ENCODE measurements at regions not wholly inside any gene's neighbourhood (a gene's known extent, or its start where the extent isn't known, plus 50 kb on each side); places are given as distances from the start of the nearest gene placed in this dataset.
A peak's percentile ranks its signal among the peaks of the same experiment; 100 is the strongest.

GRCh38 chr15:70488002-70488605, 275.3 kb downstream of the UACA start:
- H3K9me3 ChIP-seq (ENCODE audit: control insufficient read depth, insufficient read depth, low read length) = peaks cover 2% of the 10 kb centered on the region
- TF ChIP-seq, protein P1, sequence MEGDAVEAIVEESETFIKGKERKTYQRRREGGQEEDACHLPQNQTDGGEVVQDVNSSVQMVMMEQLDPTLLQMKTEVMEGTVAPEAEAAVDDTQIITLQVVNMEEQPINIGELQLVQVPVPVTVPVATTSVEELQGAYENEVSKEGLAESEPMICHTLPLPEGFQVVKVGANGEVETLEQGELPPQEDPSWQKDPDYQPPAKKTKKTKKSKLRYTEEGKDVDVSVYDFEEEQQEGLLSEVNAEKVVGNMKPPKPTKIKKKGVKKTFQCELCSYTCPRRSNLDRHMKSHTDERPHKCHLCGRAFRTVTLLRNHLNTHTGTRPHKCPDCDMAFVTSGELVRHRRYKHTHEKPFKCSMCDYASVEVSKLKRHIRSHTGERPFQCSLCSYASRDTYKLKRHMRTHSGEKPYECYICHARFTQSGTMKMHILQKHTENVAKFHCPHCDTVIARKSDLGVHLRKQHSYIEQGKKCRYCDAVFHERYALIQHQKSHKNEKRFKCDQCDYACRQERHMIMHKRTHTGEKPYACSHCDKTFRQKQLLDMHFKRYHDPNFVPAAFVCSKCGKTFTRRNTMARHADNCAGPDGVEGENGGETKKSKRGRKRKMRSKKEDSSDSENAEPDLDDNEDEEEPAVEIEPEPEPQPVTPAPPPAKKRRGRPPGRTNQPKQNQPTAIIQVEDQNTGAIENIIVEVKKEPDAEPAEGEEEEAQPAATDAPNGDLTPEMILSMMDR (IDR thresholded peaks at IDR 0.05; ENCODE audit: low read depth, low read length) = peak; percentile 98
- no peak overlapping the region for H3K4me3 ChIP-seq (ENCODE audit: low read depth, low read length)
- POLR2A ChIA-PET = no interaction called here
- peaks cover 7% of the 10 kb centered on the region for H3K27me3 ChIP-seq (ENCODE audit: control insufficient read depth, insufficient read depth, low read length)
- H3K27ac ChIP-seq (ENCODE audit: low read depth, low read length) = no peak overlapping the region
- DNase-seq (ENCODE audit: low read depth, low spot score) = no peak
- CTCF ChIA-PET = interaction anchor here (0.6 to 3.3 kb wide), 35 partner anchors 12 to 1012 kb away, joined by 3 to 26 read pairs (median 4); no protein-coding TSS in a partner anchor

- ChIA-PET POLR2A (no interaction called here), CTCF (interaction anchor here (0.8 to 3.3 kb wide), 26 partner anchors 12 to 1011 kb away, joined by 3 to 26 read pairs (median 4); no protein-coding TSS in a partner anchor)
- peaks cover 2% of the 10 kb centered on the region for H3K9me3 ChIP-seq (ENCODE audit: control insufficient read depth, insufficient read depth, low read length)
- no peak overlapping the region for H3K27ac ChIP-seq (ENCODE audit: low read depth, low read length)
- TF ChIP-seq, protein P1 (IDR thresholded peaks at IDR 0.05; ENCODE audit: low read depth, low read length) = no peak
- DNase-seq (ENCODE audit: low read depth, low spot score) = no peak
- H3K27me3 ChIP-seq (ENCODE audit: control insufficient read depth, insufficient read depth, low read length) = peaks cover 8% of the 10 kb centered on the region
- no peak overlapping the region for H3K4me3 ChIP-seq (ENCODE audit: low read depth, low read length)
Measured at GRCh38 chr15:70487387-70487740, 276.0 kb downstream of the UACA start.

- Histone ChIP-seq H3K27me3 (ENCODE audit: control insufficient read depth, insufficient read depth, low read length) (peaks cover 11% of the 10 kb centered on the region), H3K4me3 (ENCODE audit: low read depth, low read length) (no peak overlapping the region), H3K9me3 (ENCODE audit: control insufficient read depth, insufficient read depth, low read length) (peaks cover 2% of the 10 kb centered on the region), H3K27ac (ENCODE audit: low read depth, low read length) (peak overlapping the region; percentile 21)
- CTCF ChIA-PET = interaction anchor here (0.8 to 3.3 kb wide), 11 partner anchors 13 to 1011 kb away, joined by 3 to 26 read pairs (median 6); no protein-coding TSS in a partner anchor
- DNase-seq (ENCODE audit: low read depth, low spot score) = peak; percentile 49
- TF ChIP-seq, protein P1 (IDR thresholded peaks at IDR 0.05; ENCODE audit: low read depth, low read length) = no peak
- POLR2A ChIA-PET = interaction anchor here (0.7 to 1.0 kb wide), 2 partner anchors 11 to 385 kb away, joined by 3 to 7 read pairs; no protein-coding TSS in a partner anchor
Measured at GRCh38 chr15:70486451-70487386, 276.6 kb downstream of the UACA start.

GRCh38 chr15:70486012-70486411, 277.3 kb downstream of the UACA start:
- Histone ChIP-seq H3K27ac (ENCODE audit: low read depth, low read length) (no peak overlapping the region), H3K27me3 (ENCODE audit: control insufficient read depth, insufficient read depth, low read length) (peaks cover 11% of the 10 kb centered on the region), H3K9me3 (ENCODE audit: control insufficient read depth, insufficient read depth, low read length) (peaks cover 2% of the 10 kb centered on the region), H3K4me3 (ENCODE audit: low read depth, low read length) (no peak overlapping the region)
- ChIA-PET CTCF (no interaction called here), POLR2A (interaction anchor here (0.7 to 1.0 kb wide), 2 partner anchors 11 to 385 kb away, joined by 3 to 7 read pairs; no protein-coding TSS in a partner anchor)
- TF ChIP-seq, protein P1 (IDR thresholded peaks at IDR 0.05; ENCODE audit: low read depth, low read length) = no peak
- no peak for DNase-seq (ENCODE audit: low read depth, low spot score)

Measured in AG04450 (cell line).